ENCODE measurements at regions not wholly inside any gene's neighbourhood (a gene's known extent, or its start where the extent isn't known, plus 50 kb on each side); places are given as distances from the start of the nearest gene placed in this dataset.

DNA sequence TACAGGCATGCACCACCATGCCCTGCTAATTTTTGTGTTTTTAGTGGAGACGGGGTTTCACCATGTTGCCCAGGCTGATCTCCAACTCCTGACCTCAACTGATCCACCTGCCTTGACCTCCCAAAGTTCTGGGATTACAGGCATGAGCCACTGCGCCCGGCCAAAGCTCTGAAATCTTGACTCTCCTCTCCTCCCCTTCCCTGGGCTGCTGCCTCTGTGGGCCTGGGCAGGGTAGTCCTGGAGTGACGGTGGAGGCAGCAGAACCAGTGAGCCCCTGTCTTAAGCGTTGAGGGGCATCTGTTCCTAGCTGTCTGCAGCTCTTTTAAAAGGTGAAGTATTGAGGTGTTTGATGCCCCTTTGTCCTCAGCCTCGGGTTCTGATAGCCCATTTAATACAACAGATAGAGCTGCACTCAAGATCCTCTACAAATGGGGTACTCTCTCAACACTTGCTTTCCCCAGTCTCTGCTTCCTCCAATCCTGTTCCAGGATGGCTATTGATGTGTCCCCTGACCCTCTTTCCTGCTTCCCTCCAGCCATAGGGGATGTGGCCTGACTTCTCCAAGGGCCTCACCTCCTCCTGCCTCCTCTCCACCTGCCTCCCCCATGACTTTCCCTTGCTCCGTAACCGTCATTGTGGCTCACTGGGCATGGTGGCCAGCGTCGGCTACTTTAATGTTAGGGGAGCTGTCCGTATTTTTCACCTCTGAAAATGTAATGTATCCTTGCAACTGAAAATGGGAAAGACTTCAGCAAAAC lies 442.5 kb downstream of the GLRX3 start:
- no peak for TF ChIP-seq FOXM1 (IDR thresholded peaks at IDR 0.05; ENCODE audit: borderline replicate concordance)
- TF ChIP-seq SUZ12 (IDR thresholded peaks at IDR 0.05) = no peak
- no peak for TF ChIP-seq ELF4 (IDR thresholded peaks at IDR 0.05)
- no peak for TF ChIP-seq FOXA1 (IDR thresholded peaks at IDR 0.05)
- TF ChIP-seq BHLHE40 (IDR thresholded peaks at IDR 0.05; ENCODE audit: borderline replicate concordance) = no peak
- TF ChIP-seq TARDBP (IDR thresholded peaks at IDR 0.05) = no peak
- TF ChIP-seq SP1 (IDR thresholded peaks at IDR 0.05) = no peak
- no peak for TF ChIP-seq FOXK2 (IDR thresholded peaks at IDR 0.05)
- no peak for TF ChIP-seq L3MBTL2 (conservative IDR thresholded peaks at IDR 0.05)
- TF ChIP-seq ZNF384 (IDR thresholded peaks at IDR 0.05) = no peak
- TF ChIP-seq NFRKB (IDR thresholded peaks at IDR 0.05) = no peak

All from HEK293T (cell line).